Vagina (tissue), 2 donors: ENCODE measurements at regions not wholly inside any gene's neighbourhood (a gene's known extent, or its start where the extent isn't known, plus 50 kb on each side); places are given as distances from the start of the nearest gene placed in this dataset.

Source experiments
- DNase-seq, 2 donors: peaks; one replicate each; pipeline ENCODE4 v3.0.0-alpha.2; 2017; ENCODE audit errors: extremely low spot score in 2 of 2
- H3K27ac ChIP-seq: fragments of 200-600 bp; sonication (generic); one replicate; pipeline ENCODE4 v1.5.1; 2019
- H3K27me3 ChIP-seq: fragments of 200-600 bp; sonication (generic); one replicate; pipeline ENCODE4 v1.5.1; 2019
- H3K36me3 ChIP-seq, 2 donors: fragments of 200-600 bp; sonication (generic); one replicate each; pipeline ENCODE4 v1.5.1; 2017 to 2019
- H3K4me1 ChIP-seq: fragments of 200-600 bp; sonication (generic); one replicate; pipeline ENCODE4 v1.5.1; 2019
- H3K4me3 ChIP-seq, 2 donors: fragments of 200-600 bp; sonication (generic); 1 replicate in 1 of 2; 2 replicates in 1 of 2; pipeline ENCODE4 v1.5.1; 2016 to 2019
- H3K9me3 ChIP-seq: fragments of 200-600 bp; sonication (generic); one replicate; pipeline ENCODE4 v1.5.1; 2019
- POLR2A ChIP-seq, 2 donors: fragments of 450-650 bp; IDR thresholded peaks; one replicate each; pipeline ENCODE4 v1.6.1; 2017; ENCODE audit warnings: antibody characterized with exemption in 2 of 2, mild to moderate bottlenecking in 2 of 2, moderate library complexity in 2 of 2
- POLR2AphosphoS5 ChIP-seq, 2 donors: sonication (generic); formaldehyde crosslinking; IDR thresholded peaks; one replicate each; pipeline ENCODE4 v1.9.0; 2017; ENCODE audit warnings: antibody characterized with exemption in 2 of 2, mild to moderate bottlenecking in 2 of 2, low read depth in 1 of 2; ENCODE audit not compliant: insufficient read depth in 1 of 2
- intact Hi-C: fragments of 100-400 bp; cut with DNase I; formaldehyde crosslinking; loops from one replicate; pipeline ENCODE4 v1.15.1; 2023
- TF ChIP-seq, protein P1 (sequence below), 3 experiments: fragments of 450-650 bp in 2 of 3; fragments of 200-600 bp in 1 of 3; sonication (generic) in 1 of 3; IDR thresholded peaks; one replicate each; pipeline ENCODE4 v1.5.1; 2017 to 2019; ENCODE audit warnings: antibody characterized with exemption in 3 of 3, mild to moderate bottlenecking in 2 of 3, moderate library complexity in 2 of 3

- Histone ChIP-seq H3K27me3 (no peaks in the 10 kb centered on the region), H3K9me3 (no peaks in the 10 kb centered on the region), H3K27ac (no peak overlapping the region), H3K4me3 (no peak overlapping the region), H3K4me1 (no peaks in the 10 kb centered on the region), H3K36me3 (no peaks in the 10 kb centered on the region)
- no peak for TF ChIP-seq POLR2AphosphoS5 (IDR thresholded peaks at IDR 0.05; ENCODE audit: insufficient read depth in 1 of 2, low read depth in 1 of 2)
- no peak for TF ChIP-seq POLR2A (IDR thresholded peaks at IDR 0.05)
- TF ChIP-seq, protein P1, sequence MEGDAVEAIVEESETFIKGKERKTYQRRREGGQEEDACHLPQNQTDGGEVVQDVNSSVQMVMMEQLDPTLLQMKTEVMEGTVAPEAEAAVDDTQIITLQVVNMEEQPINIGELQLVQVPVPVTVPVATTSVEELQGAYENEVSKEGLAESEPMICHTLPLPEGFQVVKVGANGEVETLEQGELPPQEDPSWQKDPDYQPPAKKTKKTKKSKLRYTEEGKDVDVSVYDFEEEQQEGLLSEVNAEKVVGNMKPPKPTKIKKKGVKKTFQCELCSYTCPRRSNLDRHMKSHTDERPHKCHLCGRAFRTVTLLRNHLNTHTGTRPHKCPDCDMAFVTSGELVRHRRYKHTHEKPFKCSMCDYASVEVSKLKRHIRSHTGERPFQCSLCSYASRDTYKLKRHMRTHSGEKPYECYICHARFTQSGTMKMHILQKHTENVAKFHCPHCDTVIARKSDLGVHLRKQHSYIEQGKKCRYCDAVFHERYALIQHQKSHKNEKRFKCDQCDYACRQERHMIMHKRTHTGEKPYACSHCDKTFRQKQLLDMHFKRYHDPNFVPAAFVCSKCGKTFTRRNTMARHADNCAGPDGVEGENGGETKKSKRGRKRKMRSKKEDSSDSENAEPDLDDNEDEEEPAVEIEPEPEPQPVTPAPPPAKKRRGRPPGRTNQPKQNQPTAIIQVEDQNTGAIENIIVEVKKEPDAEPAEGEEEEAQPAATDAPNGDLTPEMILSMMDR (IDR thresholded peaks at IDR 0.05): no peak
- DNase-seq: no peak
- intact Hi-C loops: no loop called here
Observed at GRCh38 chr4:154041640-154042039, 252.8 kb upstream of the SFRP2 start.

DNA sequence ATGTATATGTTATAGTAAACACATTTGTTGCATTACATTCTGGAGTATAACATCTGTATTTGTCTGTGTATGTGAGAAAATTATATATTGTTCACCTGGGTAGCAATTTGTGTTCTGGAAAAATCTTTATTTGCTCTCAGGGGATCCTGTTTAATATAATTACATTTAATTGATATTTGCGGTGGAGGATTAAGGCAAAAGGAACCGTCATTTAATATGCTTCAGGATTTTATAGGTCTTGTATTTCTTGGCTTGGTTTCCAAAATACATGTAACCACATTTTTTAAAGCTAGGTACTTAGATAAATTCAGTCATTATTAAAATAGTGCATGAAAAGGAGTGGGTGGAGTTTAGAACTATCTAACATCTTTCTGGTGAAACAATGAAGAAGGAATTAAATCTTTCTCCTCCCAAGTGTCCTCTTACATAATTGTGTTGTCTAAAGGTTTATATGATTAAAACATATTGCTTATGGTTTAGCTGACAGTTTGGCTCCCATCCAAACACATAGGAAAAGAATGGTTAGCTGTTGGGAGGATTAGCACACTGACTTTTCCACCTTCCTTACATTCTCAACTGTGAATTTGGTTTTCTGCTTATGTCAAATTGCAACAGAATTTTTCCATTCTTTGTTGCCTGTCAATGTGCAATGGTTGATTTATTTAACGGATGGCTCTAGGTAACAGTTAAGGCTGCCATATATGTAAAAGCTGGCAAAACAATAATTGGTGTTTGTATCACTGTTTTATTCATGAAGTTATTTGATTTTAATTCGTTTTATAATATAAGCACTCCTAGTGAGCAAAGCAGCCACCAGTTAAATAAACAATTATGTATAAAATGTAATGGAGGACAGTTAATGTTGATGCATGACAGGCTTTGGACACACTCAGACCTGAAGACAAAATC lies 250.8 kb upstream of the SFRP2 start:
- H3K36me3 ChIP-seq: no peaks in the 10 kb centered on the region
- DNase-seq: no peak
- no peaks in the 10 kb centered on the region for H3K27me3 ChIP-seq
- no peaks in the 10 kb centered on the region for H3K9me3 ChIP-seq
- H3K4me3 ChIP-seq: no peak overlapping the region
- H3K27ac ChIP-seq: no peak overlapping the region
- TF ChIP-seq, protein P1 (IDR thresholded peaks at IDR 0.05): no peak
- TF ChIP-seq POLR2A (IDR thresholded peaks at IDR 0.05) (no peak), POLR2AphosphoS5 (IDR thresholded peaks at IDR 0.05; ENCODE audit: insufficient read depth in 1 of 2, low read depth in 1 of 2) (no peak)
- intact Hi-C loops: no loop called here
- no peaks in the 10 kb centered on the region for H3K4me1 ChIP-seq

- TF ChIP-seq POLR2AphosphoS5 (IDR thresholded peaks at IDR 0.05; ENCODE audit: insufficient read depth in 1 of 2, low read depth in 1 of 2) (no peak), POLR2A (IDR thresholded peaks at IDR 0.05) (no peak)
- TF ChIP-seq, protein P1 (IDR thresholded peaks at IDR 0.05): no peak
- intact Hi-C loops: no loop called here
Observed at GRCh38 chr4:154036856-154037255, 248.0 kb upstream of the SFRP2 start.

DNA sequence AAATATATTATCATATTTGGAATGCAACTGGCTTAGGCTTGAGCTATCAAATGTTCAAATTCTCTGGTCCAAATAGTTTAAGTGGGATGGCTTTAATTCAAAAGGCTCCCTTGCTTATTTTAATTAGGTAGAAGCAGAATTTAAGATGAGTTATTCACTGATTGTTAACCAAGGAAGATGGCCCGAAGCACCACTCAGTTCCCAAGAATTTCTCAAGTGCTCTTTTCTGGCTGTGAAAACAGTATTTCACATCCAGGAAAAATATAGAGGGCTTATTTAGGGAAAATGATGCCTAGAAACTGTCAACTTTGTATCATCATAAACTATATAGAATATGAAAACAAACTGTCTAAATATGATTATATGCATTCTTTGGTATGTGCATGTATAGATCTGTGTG lies 246.5 kb upstream of the SFRP2 start:
- Histone ChIP-seq H3K4me3 (no peak overlapping the region), H3K9me3 (no peaks in the 10 kb centered on the region), H3K27ac (no peak overlapping the region), H3K36me3 (no peaks in the 10 kb centered on the region), H3K27me3 (no peaks in the 10 kb centered on the region), H3K4me1 (no peaks in the 10 kb centered on the region)
- TF ChIP-seq POLR2AphosphoS5 (IDR thresholded peaks at IDR 0.05; ENCODE audit: insufficient read depth in 1 of 2, low read depth in 1 of 2): no peak
- no peak for DNase-seq
- intact Hi-C loops: no loop called here

More at GRCh38 chr4:154036856-154037255, 248.0 kb upstream of the SFRP2 start:
- Histone ChIP-seq H3K4me3 (no peak overlapping the region), H3K4me1 (no peaks in the 10 kb centered on the region), H3K27me3 (no peaks in the 10 kb centered on the region), H3K36me3 (no peaks in the 10 kb centered on the region), H3K9me3 (no peaks in the 10 kb centered on the region), H3K27ac (no peak overlapping the region)
- no peak for DNase-seq

GRCh38 chr4:154033921-154034320 lies 245.0 kb upstream of the SFRP2 start:
- Histone ChIP-seq H3K36me3 (no peaks in the 10 kb centered on the region), H3K27ac (no peak overlapping the region), H3K9me3 (no peaks in the 10 kb centered on the region), H3K4me3 (no peak overlapping the region), H3K27me3 (no peaks in the 10 kb centered on the region), H3K4me1 (no peaks in the 10 kb centered on the region)
- intact Hi-C loops: no loop called here
- no peak for DNase-seq
- no peak for TF ChIP-seq POLR2A (IDR thresholded peaks at IDR 0.05)

GRCh38 chr4:154032914-154033313 lies 244.0 kb upstream of the SFRP2 start:
- no peak overlapping the region for H3K4me3 ChIP-seq
- H3K36me3 ChIP-seq: no peaks in the 10 kb centered on the region
- DNase-seq: no peak
- intact Hi-C loops: no loop called here
- TF ChIP-seq, protein P1 (IDR thresholded peaks at IDR 0.05): no peak
- no peak for TF ChIP-seq POLR2A (IDR thresholded peaks at IDR 0.05)
- TF ChIP-seq POLR2AphosphoS5 (IDR thresholded peaks at IDR 0.05; ENCODE audit: insufficient read depth in 1 of 2, low read depth in 1 of 2): no peak
- no peak overlapping the region for H3K27ac ChIP-seq
- H3K9me3 ChIP-seq: no peaks in the 10 kb centered on the region
- H3K4me1 ChIP-seq: no peaks in the 10 kb centered on the region
- no peaks in the 10 kb centered on the region for H3K27me3 ChIP-seq
